Fibroblast of lung (primary cell): ENCODE measurements at regions not wholly inside any gene's neighbourhood (a gene's known extent, or its start where the extent isn't known, plus 50 kb on each side); places are given as distances from the start of the nearest gene placed in this dataset.

ENCODE experiments used
- DNase-seq, 2 donors: peaks; one replicate each; pipeline versions ENCODE4 v3.0.0 to v3.0.0-alpha.2; 2010; ENCODE audit warnings: low read depth in 2 of 2
- H2AFZ ChIP-seq: 2 replicates; pipeline ENCODE4 v1.5.1; 2012; ENCODE audit warnings: low read length, control low read depth, inconsistent platforms
- H3K27ac ChIP-seq: 2 replicates; pipeline ENCODE4 v1.5.1; 2011; ENCODE audit warnings: low read length, control low read depth; ENCODE audit not compliant: insufficient read depth
- H3K27me3 ChIP-seq: 2 replicates; pipeline ENCODE4 v1.5.1; 2011; ENCODE audit warnings: mild to moderate bottlenecking, low read length; ENCODE audit not compliant: control insufficient read depth, insufficient read depth
- H3K36me3 ChIP-seq: 2 replicates; pipeline ENCODE4 v1.5.1; 2011; ENCODE audit warnings: low read length; ENCODE audit not compliant: control insufficient read depth, insufficient read depth
- H3K4me1 ChIP-seq: 2 replicates; pipeline ENCODE4 v1.5.1; 2011; ENCODE audit warnings: low read length; ENCODE audit not compliant: control insufficient read depth, insufficient read depth; ENCODE audit errors: extremely low read depth
- H3K4me2 ChIP-seq: 2 replicates; pipeline ENCODE4 v1.5.1; 2011; ENCODE audit warnings: low read length, control low read depth; ENCODE audit not compliant: insufficient read depth; ENCODE audit errors: extremely low read depth
- H3K4me3 ChIP-seq, 4 experiments: fragments of 200-600 bp in 1 of 4; sonication (generic) in 1 of 4; replicated peaks in 1 of 4; 2 replicates each; pipeline ENCODE4 v1.5.1; 2011 to 2016; ENCODE audit warnings: low read length in 4 of 4, low read depth in 3 of 4, mild to moderate bottlenecking in 3 of 4, control low read depth in 2 of 4, inconsistent platforms in 1 of 4, mixed read lengths in 1 of 4; ENCODE audit not compliant: insufficient read depth in 1 of 4; ENCODE audit errors: control extremely low read depth in 1 of 4
- H3K79me2 ChIP-seq: 2 replicates; pipeline ENCODE4 v1.5.1; 2012; ENCODE audit warnings: mild to moderate bottlenecking, low read length, inconsistent platforms; ENCODE audit not compliant: control insufficient read depth, insufficient read depth
- H3K9ac ChIP-seq: 2 replicates; pipeline ENCODE4 v1.5.1; 2011; ENCODE audit warnings: mild to moderate bottlenecking, low read length, control low read depth; ENCODE audit not compliant: insufficient read depth
- H3K9me3 ChIP-seq: 2 replicates; pipeline ENCODE4 v1.5.1; 2012; ENCODE audit warnings: low read depth, low read length; ENCODE audit not compliant: control insufficient read depth, insufficient read depth
- H4K20me1 ChIP-seq: 2 replicates; pipeline ENCODE4 v1.5.1; 2011; ENCODE audit warnings: low read length; ENCODE audit not compliant: control insufficient read depth, insufficient read depth; ENCODE audit errors: extremely low read depth
- EZH2 ChIP-seq: IDR thresholded peaks from 2 replicates; pipeline ENCODE4 v1.5.1; 2012; ENCODE audit warnings: low read length, control low read depth, mild to moderate bottlenecking; ENCODE audit errors: missing control alignments
- TF ChIP-seq, protein P1 (sequence below), 2 donors: IDR thresholded peaks in 1 of 2; conservative IDR thresholded peaks in 1 of 2; 1 replicate in 1 of 2; 2 replicates in 1 of 2; pipeline ENCODE4 v1.5.1; 2011 to 2012; ENCODE audit warnings: low read length in 2 of 2, control low read depth in 1 of 2, inconsistent platforms in 1 of 2, low read depth in 1 of 2, mild to moderate bottlenecking in 1 of 2

DNA sequence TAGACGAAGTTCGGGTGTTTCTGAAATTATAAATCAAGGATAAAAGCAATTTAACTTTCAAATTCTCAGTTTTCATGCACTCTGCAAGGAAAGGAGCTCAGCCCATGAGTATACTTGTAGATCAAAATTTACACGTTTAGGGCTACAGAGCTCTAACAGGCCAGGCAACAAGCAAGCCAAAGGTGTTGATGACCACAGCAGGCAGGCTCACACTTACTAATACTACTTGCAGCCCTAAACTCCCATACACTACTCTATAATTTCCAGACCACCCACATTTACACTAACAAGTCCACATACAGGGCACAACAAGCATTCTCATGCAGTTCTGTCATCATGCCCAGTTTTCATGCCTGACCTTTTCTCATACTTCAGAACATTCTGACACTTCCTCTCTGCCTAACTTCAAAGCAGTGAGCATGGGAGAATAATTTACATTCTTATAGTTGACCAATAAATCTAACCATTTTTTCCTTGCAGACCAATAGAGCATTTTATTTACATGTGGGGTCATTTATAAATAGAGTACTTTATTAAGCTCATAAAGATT lies 124.7 kb upstream of the FRMD4B start:
- no peak overlapping the region for H3K27ac ChIP-seq
- no peaks in the 10 kb centered on the region for H3K4me1 ChIP-seq
- peak in 1 of 2 donors; percentile 42 for DNase-seq
- TF ChIP-seq EZH2, result no peak
- TF ChIP-seq, protein P1, sequence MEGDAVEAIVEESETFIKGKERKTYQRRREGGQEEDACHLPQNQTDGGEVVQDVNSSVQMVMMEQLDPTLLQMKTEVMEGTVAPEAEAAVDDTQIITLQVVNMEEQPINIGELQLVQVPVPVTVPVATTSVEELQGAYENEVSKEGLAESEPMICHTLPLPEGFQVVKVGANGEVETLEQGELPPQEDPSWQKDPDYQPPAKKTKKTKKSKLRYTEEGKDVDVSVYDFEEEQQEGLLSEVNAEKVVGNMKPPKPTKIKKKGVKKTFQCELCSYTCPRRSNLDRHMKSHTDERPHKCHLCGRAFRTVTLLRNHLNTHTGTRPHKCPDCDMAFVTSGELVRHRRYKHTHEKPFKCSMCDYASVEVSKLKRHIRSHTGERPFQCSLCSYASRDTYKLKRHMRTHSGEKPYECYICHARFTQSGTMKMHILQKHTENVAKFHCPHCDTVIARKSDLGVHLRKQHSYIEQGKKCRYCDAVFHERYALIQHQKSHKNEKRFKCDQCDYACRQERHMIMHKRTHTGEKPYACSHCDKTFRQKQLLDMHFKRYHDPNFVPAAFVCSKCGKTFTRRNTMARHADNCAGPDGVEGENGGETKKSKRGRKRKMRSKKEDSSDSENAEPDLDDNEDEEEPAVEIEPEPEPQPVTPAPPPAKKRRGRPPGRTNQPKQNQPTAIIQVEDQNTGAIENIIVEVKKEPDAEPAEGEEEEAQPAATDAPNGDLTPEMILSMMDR (conservative IDR thresholded peaks at IDR 0.05 in 1 of 2, IDR thresholded peaks at IDR 0.05 in 1 of 2; ENCODE audit: low read depth in 1 of 2, low read length in 2 of 2), result no peak
- H3K27me3 ChIP-seq, result no peaks in the 10 kb centered on the region
- H3K9ac ChIP-seq, result no peak overlapping the region
- no peaks in the 10 kb centered on the region for H4K20me1 ChIP-seq
- H3K9me3 ChIP-seq, result no peaks in the 10 kb centered on the region
- H3K36me3 ChIP-seq, result no peaks in the 10 kb centered on the region
- H3K4me3 ChIP-seq, result no peak overlapping the region
- H3K79me2 ChIP-seq, result no peaks in the 10 kb centered on the region
- H2AFZ ChIP-seq, result no peak overlapping the region
- H3K4me2 ChIP-seq, result no peak overlapping the region

DNA sequence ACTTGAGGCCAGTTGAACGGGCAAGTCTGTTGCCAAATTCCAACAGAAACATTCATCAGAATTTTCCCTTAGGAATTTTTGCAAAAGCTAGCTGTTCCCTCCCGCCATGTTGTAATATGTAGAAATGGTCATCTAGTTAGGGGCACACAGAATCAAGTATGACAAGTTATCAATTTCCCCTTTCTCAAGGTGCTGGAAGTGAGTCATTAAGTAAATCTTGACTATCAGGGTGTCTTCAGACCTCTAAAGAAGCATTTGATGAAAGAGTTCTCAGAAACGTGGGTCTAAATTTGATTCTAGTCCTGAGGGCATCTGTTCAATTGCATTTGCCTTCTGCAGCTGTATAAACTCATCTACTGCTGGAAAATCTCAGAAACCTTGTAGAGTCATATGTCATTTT lies 123.4 kb upstream of the FRMD4B start:
- DNase-seq, result no peak
- Histone ChIP-seq H3K27ac (no peak overlapping the region), H3K4me3 (no peak overlapping the region), H3K27me3 (no peaks in the 10 kb centered on the region), H3K79me2 (no peaks in the 10 kb centered on the region), H3K9me3 (no peaks in the 10 kb centered on the region), H3K4me2 (no peak overlapping the region), H3K36me3 (no peaks in the 10 kb centered on the region), H2AFZ (no peak overlapping the region), H4K20me1 (no peaks in the 10 kb centered on the region), H3K9ac (no peak overlapping the region), H3K4me1 (no peaks in the 10 kb centered on the region)
- no peak for TF ChIP-seq EZH2
- TF ChIP-seq, protein P1 (conservative IDR thresholded peaks at IDR 0.05 in 1 of 2, IDR thresholded peaks at IDR 0.05 in 1 of 2; ENCODE audit: low read depth in 1 of 2, low read length in 2 of 2), result no peak

DNA sequence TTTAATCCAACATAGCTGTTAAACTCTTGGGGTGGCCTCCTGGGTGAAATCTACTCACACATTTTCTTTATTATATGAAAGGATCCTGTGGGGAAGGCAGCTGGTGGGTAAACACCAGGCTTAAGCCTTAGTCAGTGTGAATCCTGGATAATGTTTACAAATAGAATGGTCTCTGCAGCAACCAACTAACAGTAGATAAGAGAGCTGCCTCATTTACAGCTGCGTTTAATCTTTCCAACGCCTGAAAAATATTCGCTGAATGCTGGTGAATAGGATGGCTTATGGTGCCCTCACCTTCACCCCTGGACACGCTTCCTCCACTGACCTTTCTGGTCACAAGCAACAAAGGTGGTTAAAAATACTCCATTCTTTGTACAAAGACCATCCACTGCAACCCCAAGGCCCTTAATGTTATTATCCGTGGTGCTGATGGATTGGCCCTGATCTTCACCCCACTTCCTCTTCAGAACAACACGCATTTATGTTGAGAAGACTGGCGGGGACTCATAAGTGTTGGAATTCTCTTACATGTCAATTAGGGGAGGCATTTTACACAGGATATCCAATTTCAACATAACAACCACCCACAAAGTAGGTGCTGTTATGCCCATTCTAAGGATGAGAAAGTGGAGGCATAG lies 120.0 kb upstream of the FRMD4B start:
- Histone ChIP-seq H3K79me2 (no peaks in the 10 kb centered on the region), H3K9me3 (no peaks in the 10 kb centered on the region), H3K27ac (no peak overlapping the region), H2AFZ (no peak overlapping the region), H3K4me2 (no peak overlapping the region), H4K20me1 (no peaks in the 10 kb centered on the region), H3K36me3 (no peaks in the 10 kb centered on the region), H3K9ac (no peak overlapping the region), H3K4me1 (no peaks in the 10 kb centered on the region), H3K4me3 (no peak overlapping the region), H3K27me3 (no peaks in the 10 kb centered on the region)
- no peak for TF ChIP-seq EZH2
- peak in 1 of 2 donors; percentile 58 for DNase-seq
